Neuronal stem cell (in vitro differentiated cells): ENCODE measurements at regions not wholly inside any gene's neighbourhood (a gene's known extent, or its start where the extent isn't known, plus 50 kb on each side); places are given as distances from the start of the nearest gene placed in this dataset.

ENCODE experiments used
- DNase-seq: peaks from one replicate; pipeline ENCODE4 v3.0.0-alpha.2; 2013; ENCODE audit warnings: low spot score
- H2AFZ ChIP-seq: one replicate; pipeline ENCODE4 v1.6.1; 2013; ENCODE audit warnings: mild to moderate bottlenecking, low read length, inconsistent platforms
- H2AK5ac ChIP-seq: 2 replicates; pipeline ENCODE4 v1.6.1; 2013; ENCODE audit warnings: low read depth, mild to moderate bottlenecking, inconsistent platforms, low read length, moderate library complexity, mixed read lengths
- H2BK120ac ChIP-seq: 2 replicates; pipeline ENCODE4 v1.6.1; 2013; ENCODE audit warnings: low read depth, mild to moderate bottlenecking, inconsistent platforms, low read length, moderate library complexity, mixed read lengths
- H2BK12ac ChIP-seq: one replicate; pipeline ENCODE4 v1.6.1; 2013; ENCODE audit warnings: low read length, inconsistent platforms
- H2BK15ac ChIP-seq: 2 replicates; pipeline ENCODE4 v1.6.1; 2013; ENCODE audit warnings: mild to moderate bottlenecking, low read length, inconsistent platforms, mixed read lengths
- H2BK5ac ChIP-seq: one replicate; pipeline ENCODE4 v1.6.1; 2013; ENCODE audit warnings: inconsistent platforms, mild to moderate bottlenecking, low read length, moderate library complexity
- H3K14ac ChIP-seq: one replicate; pipeline ENCODE4 v1.6.1; 2013; ENCODE audit warnings: low read length, inconsistent platforms
- H3K18ac ChIP-seq: 2 replicates; pipeline ENCODE4 v1.6.1; 2013; ENCODE audit warnings: low read length, inconsistent platforms
- H3K23ac ChIP-seq: 2 replicates; pipeline ENCODE4 v1.6.1; 2013; ENCODE audit warnings: low read depth, mild to moderate bottlenecking, mixed read lengths, low read length, inconsistent platforms; ENCODE audit not compliant: poor library complexity
- H3K27ac ChIP-seq: replicated peaks from 3 replicates; pipeline ENCODE4 v1.5.1; 2013; ENCODE audit warnings: low read length, inconsistent platforms
- H3K27me3 ChIP-seq, 3 experiments: 2 replicates each; pipeline ENCODE4 v1.6.1; 2013; ENCODE audit warnings: low read length in 3 of 3, mild to moderate bottlenecking in 2 of 3, inconsistent platforms in 1 of 3, low read depth in 1 of 3, mixed read lengths in 1 of 3, moderate library complexity in 1 of 3; ENCODE audit not compliant: control insufficient read depth in 3 of 3, insufficient read depth in 3 of 3
- H3K36me3 ChIP-seq, 2 donors: replicated peaks in 1 of 2; 2 replicates each; pipeline ENCODE4 v1.6.1; 2013; ENCODE audit warnings: low read length in 2 of 2; ENCODE audit not compliant: control insufficient read depth in 2 of 2, insufficient read depth in 2 of 2
- H3K4ac ChIP-seq: 2 replicates; pipeline ENCODE4 v1.6.1; 2013; ENCODE audit warnings: inconsistent platforms, mild to moderate bottlenecking, low read length, moderate library complexity
- H3K4me1 ChIP-seq, 2 donors: 1 replicate in 1 of 2; 2 replicates in 1 of 2; pipeline ENCODE4 v1.6.1; 2013; ENCODE audit warnings: low read length in 2 of 2, low read depth in 1 of 2; ENCODE audit not compliant: control insufficient read depth in 2 of 2, insufficient read depth in 1 of 2
- H3K4me2 ChIP-seq: one replicate; pipeline ENCODE4 v1.6.1; 2013; ENCODE audit warnings: mild to moderate bottlenecking, low read length, inconsistent platforms; ENCODE audit not compliant: insufficient read depth, poor library complexity, severe bottlenecking
- H3K4me3 ChIP-seq, 2 donors: 2 replicates each; pipeline ENCODE4 v1.5.1; 2013; ENCODE audit warnings: low read length in 2 of 2, mild to moderate bottlenecking in 2 of 2, inconsistent platforms in 1 of 2, moderate library complexity in 1 of 2
- H3K79me1 ChIP-seq: one replicate; pipeline ENCODE4 v1.6.1; 2013; ENCODE audit warnings: low read depth, mild to moderate bottlenecking, inconsistent platforms, low read length, moderate library complexity
- H3K9ac ChIP-seq: one replicate; pipeline ENCODE4 v1.6.1; 2013; ENCODE audit warnings: mild to moderate bottlenecking, low read depth, low read length, inconsistent platforms; ENCODE audit not compliant: poor library complexity
- H3K9me3 ChIP-seq, 2 donors: replicated peaks in 1 of 2; 2 replicates each; pipeline versions ENCODE3 to v1.6.1; 2013; ENCODE audit warnings: low read length in 2 of 2, mild to moderate bottlenecking in 2 of 2, inconsistent platforms in 1 of 2, low read depth in 1 of 2, mixed read lengths in 1 of 2, moderate library complexity in 1 of 2; ENCODE audit not compliant: control insufficient read depth in 2 of 2, insufficient read depth in 1 of 2
- H4K8ac ChIP-seq: one replicate; pipeline ENCODE4 v1.6.1; 2013; ENCODE audit warnings: low read depth, mild to moderate bottlenecking, inconsistent platforms, low read length, moderate library complexity
- H4K91ac ChIP-seq: one replicate; pipeline ENCODE4 v1.6.1; 2013; ENCODE audit warnings: low read length, low read depth, mild to moderate bottlenecking, inconsistent platforms; ENCODE audit not compliant: poor library complexity
- WGBS, 2 donors: extraction: QIAGEN DNeasy Blood & Tissue Kit; methylation state at CpG; one replicate each; pipeline ENCODE4 v1.1.7; 2013; ENCODE audit warnings: missing lambda C conversion rate in 2 of 2, mixed read lengths in 1 of 2; ENCODE audit not compliant: insufficient read length in 2 of 2, insufficient replicate concordance in 1 of 2; ENCODE audit errors: extremely low coverage in 2 of 2; 5-methylcytosine and 5-hydroxymethylcytosine counted together

- Histone ChIP-seq H3K36me3 (no peaks in the 10 kb centered on the region), H3K4me3 (no peak overlapping the region), H3K23ac (no peak overlapping the region), H3K4me1 (no peaks in the 10 kb centered on the region), H4K91ac (no peak overlapping the region), H3K79me1 (no peaks in the 10 kb centered on the region), H3K4me2 (no peak overlapping the region), H3K14ac (no peak overlapping the region), H3K18ac (no peak overlapping the region), H3K9me3 (no peaks in the 10 kb centered on the region), H4K8ac (no peak overlapping the region), H2BK120ac (no peak overlapping the region), H2AFZ (no peak overlapping the region), H2BK15ac (no peak overlapping the region), H2AK5ac (no peak overlapping the region), H3K27ac (no peak overlapping the region), H3K9ac (no peak overlapping the region), H3K4ac (no peak overlapping the region), H2BK5ac (no peak overlapping the region), H3K27me3 (no peaks in the 10 kb centered on the region), H2BK12ac (no peak overlapping the region)
- no CpG with 5 or more reads among the region's 3 CpGs for WGBS, 2 donors
- no peak for DNase-seq
These were observed 416.4 kb upstream of the THRB start for GRCh38 chr3:24911076-24911475.

GRCh38 chr3:24915639-24916038, 421.0 kb upstream of the THRB start:
- H3K9me3 ChIP-seq, result no peaks in the 10 kb centered on the region

GRCh38 chr3:24917908-24918307, 423.3 kb upstream of the THRB start:
- no peak overlapping the region for H2BK12ac ChIP-seq
- WGBS, 2 donors, result no CpG with 5 or more reads among the region's 5 CpGs
- H4K8ac ChIP-seq, result no peak overlapping the region

More at GRCh38 chr3:24915639-24916038, 421.0 kb upstream of the THRB start:
- Histone ChIP-seq H3K14ac (no peak overlapping the region), H3K4ac (no peak overlapping the region), H2BK12ac (no peak overlapping the region), H3K27me3 (no peaks in the 10 kb centered on the region), H3K4me3 (no peak overlapping the region), H3K4me2 (no peak overlapping the region), H2AK5ac (no peak overlapping the region), H4K8ac (no peak overlapping the region), H3K27ac (no peak overlapping the region), H3K23ac (no peak overlapping the region), H2BK5ac (no peak overlapping the region), H3K9ac (no peak overlapping the region), H2AFZ (no peak overlapping the region), H2BK120ac (no peak overlapping the region), H3K18ac (no peak overlapping the region), H3K4me1 (no peaks in the 10 kb centered on the region), H4K91ac (no peak overlapping the region), H3K36me3 (no peaks in the 10 kb centered on the region), H3K79me1 (no peaks in the 10 kb centered on the region), H2BK15ac (no peak overlapping the region)
- WGBS, 2 donors, result no CpG with 5 or more reads among the region's 2 CpGs
- no peak for DNase-seq

GRCh38 chr3:24923570-24923969, 428.9 kb upstream of the THRB start:
- Histone ChIP-seq H3K79me1 (no peaks in the 10 kb centered on the region), H3K27me3 (no peaks in the 10 kb centered on the region), H2AFZ (no peak overlapping the region), H3K9ac (no peak overlapping the region), H3K4me1 (no peaks in the 10 kb centered on the region), H2BK5ac (no peak overlapping the region), H3K14ac (no peak overlapping the region), H3K4ac (no peak overlapping the region), H4K91ac (no peak overlapping the region), H2BK12ac (no peak overlapping the region), H3K23ac (no peak overlapping the region), H3K27ac (no peak overlapping the region), H4K8ac (no peak overlapping the region), H2BK15ac (no peak overlapping the region), H2AK5ac (no peak overlapping the region), H3K18ac (no peak overlapping the region), H3K9me3 (no peaks in the 10 kb centered on the region), H3K36me3 (no peaks in the 10 kb centered on the region), H3K4me2 (no peak overlapping the region), H2BK120ac (no peak overlapping the region), H3K4me3 (no peak overlapping the region)
- WGBS, 2 donors, result no CpG with 5 or more reads among the region's 2 CpGs
- no peak for DNase-seq

More at GRCh38 chr3:24917908-24918307, 423.3 kb upstream of the THRB start:
- H3K14ac ChIP-seq, result no peak overlapping the region
- H3K27ac ChIP-seq, result no peak overlapping the region
- no peak overlapping the region for H2AFZ ChIP-seq
- no peaks in the 10 kb centered on the region for H3K27me3 ChIP-seq
- H3K36me3 ChIP-seq, result no peaks in the 10 kb centered on the region
- no peak overlapping the region for H2BK120ac ChIP-seq
- no peak overlapping the region for H2BK15ac ChIP-seq
- no peak overlapping the region for H4K91ac ChIP-seq
- no peak overlapping the region for H3K9ac ChIP-seq
- H3K4me2 ChIP-seq, result no peak overlapping the region
- H3K4me3 ChIP-seq, result no peak overlapping the region
- no peaks in the 10 kb centered on the region for H3K79me1 ChIP-seq
- no peak overlapping the region for H2BK5ac ChIP-seq
- H3K23ac ChIP-seq, result no peak overlapping the region
- DNase-seq, result no peak
- H3K9me3 ChIP-seq, result no peaks in the 10 kb centered on the region
- H3K18ac ChIP-seq, result no peak overlapping the region
- no peak overlapping the region for H2AK5ac ChIP-seq
- no peaks in the 10 kb centered on the region for H3K4me1 ChIP-seq
- H3K4ac ChIP-seq, result no peak overlapping the region
